GM12878 (cell line): ENCODE measurements at regions not wholly inside any gene's neighbourhood (a gene's known extent, or its start where the extent isn't known, plus 50 kb on each side); places are given as distances from the start of the nearest gene placed in this dataset.

Experiments
- ATAC-seq: fragments of 200-7000 bp; cut with Tn5 transposase; 3 replicates; pipeline ENCODE4 v1.9.1; 2020; ENCODE audit warnings: mild to moderate bottlenecking, moderate library complexity
- BruUV-seq: library from RNA; stranded (reverse); fragments of 400-500 nt; replicated peaks from 2 replicates; lab custom pipeline; 2021; lab: Mats Ljungman, UMichigan
- CTCF ChIA-PET: fragments of 300-600 bp; sonication (Branson Sonifier 250); formaldehyde crosslinking; extraction: SDS; loops from one replicate; lab custom pipeline; 2021; ENCODE audit warnings: inconsistent platforms; lab: Yijun Ruan, JAX
- POLR2A ChIA-PET: fragments of 350-600 bp; formaldehyde crosslinking; extraction: SDS; loops from one replicate; lab custom pipeline; 2021; ENCODE audit warnings: inconsistent platforms; lab: Charles Lee
- RAD21 ChIA-PET: fragments of 300-600 bp; sonication (Branson Sonifier 250); formaldehyde crosslinking; loops from one replicate; lab custom pipeline; 2023; ENCODE audit warnings: antibody characterized with exemption; ENCODE audit not compliant: unreplicated experiment; lab: Charles Lee
- SMC1A ChIA-PET: fragments of 300-600 bp; sonication (Branson Sonifier 250); formaldehyde crosslinking; loops from one replicate; lab custom pipeline; 2023; ENCODE audit not compliant: unreplicated experiment, uncharacterized antibody; lab: Charles Lee
- DNase-seq: peaks from one replicate; pipeline ENCODE4 v3.0.0-alpha.2; 2011; ENCODE audit warnings: low read depth, low spot score
- FAIRE-seq: peaks from 3 replicates; lab custom pipeline; 2011; peaks lifted over from hg19 to GRCh38; lab: Jason Lieb, UNC
- H2AFZ ChIP-seq: 2 replicates; pipeline ENCODE4 v1.6.0; 2011; ENCODE audit warnings: low read depth, low read length, control low read depth; ENCODE audit not compliant: control insufficient read depth
- H3K27ac ChIP-seq: 2 replicates; pipeline ENCODE4 v1.5.1; 2011; ENCODE audit warnings: control low read depth; ENCODE audit not compliant: control insufficient read depth, insufficient read depth
- H3K27me3 ChIP-seq, 2 experiments: replicated peaks in 1 of 2; 2 replicates each; pipeline versions ENCODE4 v1.6.0 to v1.6.1; 2011; ENCODE audit warnings: low read length in 1 of 2; ENCODE audit not compliant: control insufficient read depth in 2 of 2, insufficient read depth in 2 of 2
- H3K36me3 ChIP-seq, 2 experiments: 2 replicates each; pipeline ENCODE4 v1.5.1; 2011; ENCODE audit warnings: low read length in 1 of 2; ENCODE audit not compliant: control insufficient read depth in 2 of 2, insufficient read depth in 2 of 2
- H3K4me1 ChIP-seq: 2 replicates; pipeline ENCODE4 v1.6.1; 2011; ENCODE audit warnings: mild to moderate bottlenecking, low read length, moderate library complexity, mixed read lengths; ENCODE audit not compliant: control insufficient read depth, insufficient read depth
- H3K4me2 ChIP-seq: 2 replicates; pipeline ENCODE4 v1.6.0; 2011; ENCODE audit warnings: control low read depth; ENCODE audit not compliant: control insufficient read depth, insufficient read depth
- H3K4me3 ChIP-seq: fragments of 200-600 bp; sonication (generic); 2 replicates; pipeline ENCODE4 v1.5.1; 2016
- H3K79me2 ChIP-seq: 2 replicates; pipeline ENCODE4 v1.6.0; 2011; ENCODE audit warnings: low read length; ENCODE audit not compliant: control insufficient read depth, insufficient read depth
- H3K9ac ChIP-seq: 2 replicates; pipeline ENCODE4 v1.8.0; 2011; ENCODE audit warnings: low read length, control low read depth, mixed read lengths; ENCODE audit not compliant: control insufficient read depth, insufficient read depth
- H3K9me3 ChIP-seq: replicated peaks from 3 replicates; pipeline ENCODE4 v1.5.1; 2011; ENCODE audit warnings: mild to moderate bottlenecking, low read length; ENCODE audit not compliant: control insufficient read depth, insufficient read depth
- H4K20me1 ChIP-seq: 2 replicates; pipeline ENCODE4 v1.6.0; 2011; ENCODE audit not compliant: control insufficient read depth, insufficient read depth
- BCLAF1 ChIP-seq: fragments of 450-650 bp; IDR thresholded peaks from 2 replicates; pipeline ENCODE4 v1.6.1; 2017; ENCODE audit warnings: antibody characterized with exemption, mild to moderate bottlenecking, moderate library complexity
- CREB1 ChIP-seq: IDR thresholded peaks from 2 replicates; pipeline ENCODE4 v1.6.1; 2012; ENCODE audit warnings: low read depth, mild to moderate bottlenecking, inconsistent platforms
- CTCF ChIP-seq, 3 experiments: IDR thresholded peaks in 2 of 3; conservative IDR thresholded peaks in 1 of 3; 2 replicates each; pipeline ENCODE4 v1.5.1; 2011; ENCODE audit warnings: low read depth in 3 of 3, low read length in 3 of 3, mild to moderate bottlenecking in 3 of 3, control low read depth in 2 of 3, moderate library complexity in 2 of 3, inconsistent platforms in 1 of 3, mixed read lengths in 1 of 3; ENCODE audit not compliant: control insufficient read depth in 2 of 3, insufficient read depth in 1 of 3; ENCODE audit errors: extremely low read depth in 1 of 3
- ESRRA ChIP-seq: IDR thresholded peaks from 2 replicates; pipeline ENCODE4 v1.6.1; 2012; ENCODE audit warnings: mild to moderate bottlenecking, low read length, improper control_type of control experiment
- MEF2B ChIP-seq: fragments of 450-650 bp; IDR thresholded peaks from 2 replicates; pipeline ENCODE4 v1.6.1; 2018; ENCODE audit warnings: mild to moderate bottlenecking, moderate library complexity; ENCODE audit not compliant: partially characterized antibody, poor library complexity, severe bottlenecking
- MTA2 ChIP-seq: fragments of 450-650 bp; IDR thresholded peaks from 2 replicates; pipeline ENCODE4 v1.6.1; 2016; ENCODE audit warnings: low read depth, mild to moderate bottlenecking, moderate library complexity
- PML ChIP-seq: IDR thresholded peaks from 2 replicates; pipeline ENCODE4 v1.6.1; 2012; ENCODE audit warnings: low read length, inconsistent platforms
- USF2 ChIP-seq: IDR thresholded peaks from 2 replicates; pipeline ENCODE4 v1.6.1; 2011; ENCODE audit warnings: low read depth, low read length, improper control_type of control experiment, borderline replicate concordance
- WRNIP1 ChIP-seq: IDR thresholded peaks from 2 replicates; pipeline ENCODE4 v1.6.1; 2011; ENCODE audit warnings: low read depth, low read length, improper control_type of control experiment, borderline replicate concordance
- WGBS: methylation state at CpG from one replicate; pipeline ENCODE4 v1.1.6; 2016; ENCODE audit warnings: low lambda C conversion rate; ENCODE audit not compliant: insufficient replicate concordance, insufficient coverage; ENCODE audit errors: missing lambda C conversion rate; 5-methylcytosine and 5-hydroxymethylcytosine counted together
- in situ Hi-C: fragments of 300-500 bp; cut with MboI; formaldehyde crosslinking; loops from 9 replicates; pipeline ENCODE4 v1.14.3; 2018; ENCODE audit warnings: mixed read lengths
- intact Hi-C: fragments of 100-400 bp; cut with micrococcal nuclease; formaldehyde crosslinking; loops from one replicate; pipeline ENCODE4 v1.14.2; 2022; ENCODE audit not compliant: unreplicated experiment
- TF ChIP-seq, protein P1 (sequence below): fragments of 450-650 bp; conservative IDR thresholded peaks from 2 replicates; pipeline ENCODE4 v1.6.1; 2017; ENCODE audit warnings: mild to moderate bottlenecking, moderate library complexity

GRCh38 chr1:96352733-96353132, 368.9 kb upstream of the PTBP2 start:
- no peak for FAIRE-seq
- Histone ChIP-seq H3K36me3 (no peaks in the 10 kb centered on the region), H3K4me1 (no peaks in the 10 kb centered on the region), H3K9ac (no peak overlapping the region), H2AFZ (no peak overlapping the region), H3K4me3 (no peak overlapping the region), H3K4me2 (no peak overlapping the region), H3K9me3 (no peaks in the 10 kb centered on the region), H4K20me1 (no peaks in the 10 kb centered on the region), H3K27me3 (no peaks in the 10 kb centered on the region), H3K79me2 (no peaks in the 10 kb centered on the region), H3K27ac (no peak overlapping the region)
- 0% methylated on average over 2 of the region's 2 CpGs for WGBS
- in situ Hi-C loops (no loop called here), intact Hi-C loops (no loop called here)
- ChIA-PET CTCF (no interaction called here), RAD21 (no interaction called here), SMC1A (interaction anchor here (1.2 kb wide), 1 partner anchor 14 kb away, joined by 3 read pairs; no protein-coding TSS in a partner anchor), POLR2A (no interaction called here)
- TF ChIP-seq MEF2B, result no peak
- TF ChIP-seq CTCF (IDR thresholded peaks at IDR 0.05 in 2 of 3, conservative IDR thresholded peaks at IDR 0.05 in 1 of 3; ENCODE audit: control insufficient read depth in 2 of 3, extremely low read depth in 1 of 3, insufficient read depth in 1 of 3, low read depth in 3 of 3, low read length in 3 of 3), result no peak
- no peak for TF ChIP-seq PML
- no peak for DNase-seq
- BruUV-seq, result no TSS peak
- no peak for ATAC-seq

DNA sequence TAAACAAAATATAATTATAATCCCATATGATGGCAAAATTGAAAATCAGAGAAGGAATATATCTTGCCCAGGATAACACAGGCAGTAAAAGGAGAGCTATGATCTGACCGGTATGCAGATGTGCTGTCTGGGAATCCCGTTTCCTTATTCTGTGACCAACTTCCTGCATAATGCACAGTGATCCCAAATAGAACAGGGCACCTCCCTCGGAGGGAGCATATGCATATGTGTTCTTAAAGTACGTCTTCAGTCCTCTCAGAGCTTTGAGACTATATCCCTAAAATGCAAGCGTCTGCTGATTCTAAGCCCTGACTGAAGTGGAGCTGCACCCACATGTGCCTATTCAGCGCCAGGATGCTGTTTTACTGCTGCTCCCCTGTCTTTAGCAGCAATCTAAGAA, 366.1 kb upstream of the PTBP2 start:
- SMC1A ChIA-PET, result no interaction called here
- POLR2A ChIA-PET, result no interaction called here
- CTCF ChIA-PET, result interaction anchor here (0.5 to 0.6 kb wide), 2 partner anchors 26 to 396 kb away, joined by 3 read pairs; no protein-coding TSS in a partner anchor
- TF ChIP-seq CREB1 (no peak), MTA2 (no peak), USF2 (no peak), WRNIP1 (no peak), ESRRA (no peak), BCLAF1 (no peak)
- TF ChIP-seq, protein P1, sequence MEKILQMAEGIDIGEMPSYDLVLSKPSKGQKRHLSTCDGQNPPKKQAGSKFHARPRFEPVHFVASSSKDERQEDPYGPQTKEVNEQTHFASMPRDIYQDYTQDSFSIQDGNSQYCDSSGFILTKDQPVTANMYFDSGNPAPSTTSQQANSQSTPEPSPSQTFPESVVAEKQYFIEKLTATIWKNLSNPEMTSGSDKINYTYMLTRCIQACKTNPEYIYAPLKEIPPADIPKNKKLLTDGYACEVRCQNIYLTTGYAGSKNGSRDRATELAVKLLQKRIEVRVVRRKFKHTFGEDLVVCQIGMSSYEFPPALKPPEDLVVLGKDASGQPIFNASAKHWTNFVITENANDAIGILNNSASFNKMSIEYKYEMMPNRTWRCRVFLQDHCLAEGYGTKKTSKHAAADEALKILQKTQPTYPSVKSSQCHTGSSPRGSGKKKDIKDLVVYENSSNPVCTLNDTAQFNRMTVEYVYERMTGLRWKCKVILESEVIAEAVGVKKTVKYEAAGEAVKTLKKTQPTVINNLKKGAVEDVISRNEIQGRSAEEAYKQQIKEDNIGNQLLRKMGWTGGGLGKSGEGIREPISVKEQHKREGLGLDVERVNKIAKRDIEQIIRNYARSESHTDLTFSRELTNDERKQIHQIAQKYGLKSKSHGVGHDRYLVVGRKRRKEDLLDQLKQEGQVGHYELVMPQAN, result no peak

More for the DNA sequence above, 366.1 kb upstream of the PTBP2 start:
- Histone ChIP-seq H3K4me1 (no peaks in the 10 kb centered on the region), H3K27me3 (no peaks in the 10 kb centered on the region), H3K4me2 (no peak overlapping the region), H3K79me2 (no peaks in the 10 kb centered on the region), H2AFZ (no peak overlapping the region), H4K20me1 (no peaks in the 10 kb centered on the region), H3K36me3 (no peaks in the 10 kb centered on the region), H3K4me3 (no peak overlapping the region), H3K9me3 (no peaks in the 10 kb centered on the region), H3K9ac (no peak overlapping the region), H3K27ac (no peak overlapping the region)
- no peak for DNase-seq
- FAIRE-seq, result no peak
- no TSS peak for BruUV-seq
- 33% methylated on average over 6 of the region's 6 CpGs for WGBS
- intact Hi-C loops (no loop called here), in situ Hi-C loops (no loop called here)
- ATAC-seq, result no peak
- RAD21 ChIA-PET, result no interaction called here
